A549 (cell line): ENCODE measurements at regions not wholly inside any gene's neighbourhood (a gene's known extent, or its start where the extent isn't known, plus 50 kb on each side); places are given as distances from the start of the nearest gene placed in this dataset.

ENCODE experiments used
- CTCF ChIP-seq: fragments of >200 bp; sonication (Bioruptor Twin); formaldehyde crosslinking; IDR thresholded peaks from 3 replicates; pipeline ENCODE4 v1.5.1; 2016
- EHMT2 ChIP-seq: fragments of 200-600 bp; sonication (generic); IDR thresholded peaks from 2 replicates; pipeline ENCODE4 v1.6.1; 2016; ENCODE audit warnings: antibody characterized with exemption, low read depth, mild to moderate bottlenecking, moderate library complexity
- FOSL2 ChIP-seq, 2 experiments: fragments of 450-650 bp in 1 of 2; fragments of >200 bp in 1 of 2; sonication (Bioruptor Twin) in 1 of 2; formaldehyde crosslinking; IDR thresholded peaks; 2 replicates each; pipeline versions ENCODE4 v1.5.0 to v1.6.1; 2016 to 2020; ENCODE audit warnings: mild to moderate bottlenecking in 1 of 2, moderate library complexity in 1 of 2
- MAZ ChIP-seq: fragments of 150-350 bp; IDR thresholded peaks from 2 replicates; pipeline ENCODE4 v1.6.1; 2014; ENCODE audit warnings: antibody characterized with exemption, low read depth, low read length, borderline replicate concordance
- PHF8 ChIP-seq: fragments of 200-600 bp; sonication (generic); IDR thresholded peaks from 2 replicates; pipeline ENCODE4 v1.6.1; 2016; ENCODE audit warnings: low read depth, mild to moderate bottlenecking, antibody characterized with exemption, moderate library complexity, borderline replicate concordance
- POLR2A ChIP-seq: IDR thresholded peaks from 2 replicates; pipeline ENCODE4 v1.6.1; 2012; ENCODE audit warnings: mild to moderate bottlenecking, low read length
- SREBF2 ChIP-seq: fragments of 450-650 bp; IDR thresholded peaks from 2 replicates; pipeline ENCODE4 v1.6.1; 2014; ENCODE audit warnings: mild to moderate bottlenecking, moderate library complexity

GRCh38 chr4:62292911-62293310, 1092.8 kb downstream of the ADGRL3 start:
- TF ChIP-seq FOSL2 (IDR thresholded peaks at IDR 0.05) (no peak), FOSL2 (CRISPR knock-in tag; IDR thresholded peaks at IDR 0.05) (no peak), POLR2A (no peak), EHMT2 (no peak), CTCF (no peak), PHF8 (no peak), SREBF2 (no peak), MAZ (no peak)
